ENCODE measurements at regions not wholly inside any gene's neighbourhood (a gene's known extent, or its start where the extent isn't known, plus 50 kb on each side); places are given as distances from the start of the nearest gene placed in this dataset.

- H3K4me3 ChIP-seq = no peak overlapping the region
- peaks cover 4 to 8% of the 10 kb centered on the region in 2 donors for H3K27me3 ChIP-seq
- H3K4me1 ChIP-seq = no peaks in the 10 kb centered on the region
- H3K27ac ChIP-seq = no peak overlapping the region
- no peaks in the 10 kb centered on the region for H3K36me3 ChIP-seq
- H3K9me3 ChIP-seq = no peaks in the 10 kb centered on the region
- TF ChIP-seq CTCF (IDR thresholded peaks at IDR 0.05) (no peak), POLR2A (IDR thresholded peaks at IDR 0.05) (no peak)
- DNase-seq = no peak
- intact Hi-C loops (cut with DNase I; ENCODE audit: low total_unique reads) = no loop called here
Observed at GRCh38 chr7:32428546-32428945, 61.6 kb downstream of the LSM5 start.

DNA sequence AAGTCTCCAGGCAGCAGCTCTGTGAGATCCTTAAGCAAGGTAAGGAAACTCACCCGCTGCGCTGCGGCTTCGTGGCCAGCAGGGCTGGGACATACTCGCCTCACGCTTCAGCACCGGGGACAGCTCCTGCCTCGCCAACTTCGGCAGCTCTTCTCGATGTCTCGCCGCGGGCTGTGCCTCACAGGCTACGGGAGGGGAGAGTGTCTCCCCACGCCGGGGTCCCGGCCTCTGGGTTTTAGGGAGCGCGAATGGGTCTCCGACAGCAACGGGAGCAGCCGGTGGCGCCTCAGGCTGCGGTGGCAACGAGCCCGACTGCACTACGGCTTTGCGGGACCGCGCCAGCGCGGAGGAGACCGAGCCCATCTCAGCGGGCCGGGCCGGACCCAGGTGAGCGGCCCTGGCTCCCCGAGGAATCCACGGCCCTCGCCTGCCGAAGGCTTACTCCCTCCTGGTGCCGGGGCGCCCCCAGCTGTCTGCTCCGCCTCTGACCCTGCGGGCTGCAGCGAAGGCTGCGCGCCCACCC is 62.4 kb downstream of the LSM5 start:
- DNase-seq = peak in 1 of 2 donors; percentile 41

DNA sequence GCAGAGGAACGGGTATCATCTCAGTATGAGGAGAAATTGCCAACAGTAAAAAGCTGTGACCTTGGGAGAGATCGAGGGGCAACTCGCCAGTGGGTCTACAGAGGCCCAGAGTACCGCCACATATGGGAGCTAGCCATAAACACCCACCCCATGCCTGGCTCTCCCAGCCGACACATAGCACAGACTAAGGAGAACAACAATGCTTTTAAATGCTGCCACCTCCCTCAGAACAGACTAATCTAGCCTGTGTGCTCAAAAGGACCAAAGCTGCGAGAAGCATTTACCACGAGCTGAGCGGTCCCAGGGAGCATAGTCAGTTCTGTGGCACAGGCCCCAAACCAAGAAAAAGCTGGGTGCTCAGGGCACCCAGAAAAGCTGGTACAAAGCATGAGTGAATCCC is 73.3 kb downstream of the LSM5 start:
- Histone ChIP-seq H3K4me1 (no peaks in the 10 kb centered on the region), H3K9me3 (no peaks in the 10 kb centered on the region), H3K36me3 (no peaks in the 10 kb centered on the region), H3K27me3 (no peaks in the 10 kb centered on the region), H3K4me3 (no peak overlapping the region), H3K27ac (no peak overlapping the region)
- TF ChIP-seq CTCF (IDR thresholded peaks at IDR 0.05) = no peak
- no peak for TF ChIP-seq POLR2A (IDR thresholded peaks at IDR 0.05)
- no peak for DNase-seq
- intact Hi-C loops (cut with DNase I; ENCODE audit: low total_unique reads) = no loop called here

More for the DNA sequence above, 62.4 kb downstream of the LSM5 start:
- Histone ChIP-seq H3K27me3 (peaks cover 4 to 8% of the 10 kb centered on the region in 2 donors), H3K4me1 (no peaks in the 10 kb centered on the region), H3K36me3 (no peaks in the 10 kb centered on the region), H3K27ac (no peak overlapping the region), H3K4me3 (no peak overlapping the region), H3K9me3 (no peaks in the 10 kb centered on the region)
- TF ChIP-seq CTCF (IDR thresholded peaks at IDR 0.05) (no peak), POLR2A (IDR thresholded peaks at IDR 0.05) (no peak)
- intact Hi-C loops (cut with DNase I; ENCODE audit: low total_unique reads) = no loop called here

DNA sequence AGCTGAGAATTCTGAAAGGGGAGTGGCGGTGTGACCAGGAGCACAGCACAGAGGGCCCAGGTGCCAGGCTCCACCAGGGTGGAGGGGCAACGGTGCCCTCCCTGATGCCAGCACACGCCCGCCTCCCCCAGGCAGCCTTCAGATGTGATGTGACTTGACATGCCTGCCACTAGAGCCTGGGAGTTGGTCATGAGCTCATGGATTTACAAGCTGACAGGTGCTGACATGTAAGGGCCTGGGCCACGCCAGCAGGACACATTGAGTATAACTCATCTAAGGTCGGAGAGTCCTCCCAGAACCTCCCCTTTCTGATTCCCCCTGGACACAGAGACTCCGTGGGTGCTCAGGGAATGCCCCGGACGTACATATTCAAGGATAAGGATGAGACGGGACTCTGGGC is 74.2 kb downstream of the LSM5 start:
- intact Hi-C loops (cut with DNase I; ENCODE audit: low total_unique reads) = no loop called here
- H3K4me1 ChIP-seq = no peaks in the 10 kb centered on the region
- H3K9me3 ChIP-seq = no peaks in the 10 kb centered on the region
- no peak overlapping the region for H3K4me3 ChIP-seq
- DNase-seq = no peak
- no peak for TF ChIP-seq CTCF (IDR thresholded peaks at IDR 0.05)
- no peak for TF ChIP-seq POLR2A (IDR thresholded peaks at IDR 0.05)
- no peaks in the 10 kb centered on the region for H3K36me3 ChIP-seq
- no peak overlapping the region for H3K27ac ChIP-seq
- no peaks in the 10 kb centered on the region for H3K27me3 ChIP-seq

GRCh38 chr7:32415519-32415918 is 74.7 kb downstream of the LSM5 start:
- Histone ChIP-seq H3K36me3 (no peaks in the 10 kb centered on the region), H3K4me3 (no peak overlapping the region), H3K27me3 (no peaks in the 10 kb centered on the region), H3K9me3 (no peaks in the 10 kb centered on the region), H3K4me1 (no peaks in the 10 kb centered on the region), H3K27ac (no peak overlapping the region)
- no peak for TF ChIP-seq CTCF (IDR thresholded peaks at IDR 0.05)
- no peak for TF ChIP-seq POLR2A (IDR thresholded peaks at IDR 0.05)
- intact Hi-C loops (cut with DNase I; ENCODE audit: low total_unique reads) = no loop called here
- DNase-seq = no peak

Measured in uterus (tissue), 3 donors.